ENCODE measurements at regions not wholly inside any gene's neighbourhood (a gene's known extent, or its start where the extent isn't known, plus 50 kb on each side); places are given as distances from the start of the nearest gene placed in this dataset.

DNA sequence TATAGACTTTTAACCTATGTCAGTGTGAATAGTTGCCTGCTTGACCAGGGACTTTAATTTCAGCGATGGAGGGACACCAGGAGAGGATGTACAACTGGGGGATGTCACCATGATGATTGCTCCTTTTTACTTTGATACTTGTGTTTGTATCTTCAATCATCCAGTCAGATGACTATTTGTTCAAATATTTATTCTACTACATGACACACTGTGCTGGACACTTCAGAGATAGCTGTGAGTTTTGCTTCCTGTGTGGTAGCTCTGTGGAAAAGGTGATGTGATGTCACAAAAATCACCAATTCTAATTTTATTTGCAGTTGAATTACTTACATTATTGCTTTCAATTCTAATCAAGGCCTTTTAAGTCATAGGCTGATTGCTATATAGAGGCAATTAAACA lies 62.7 kb upstream of the CREB5 start:
- Histone ChIP-seq H3K79me2 (ENCODE audit: control insufficient read depth in 1 of 2, insufficient read depth in 2 of 2, low read length in 2 of 2) (no peaks in the 10 kb centered on the region), H2AK5ac (ENCODE audit: low read depth, low read length) (no peak overlapping the region), H2BK12ac (ENCODE audit: low read depth, low read length) (no peak overlapping the region), H2AFZ (ENCODE audit: low read length) (no peak overlapping the region), H3K27ac (ENCODE audit: low read depth, low read length) (no peak overlapping the region), H4K8ac (ENCODE audit: extremely low read depth, insufficient read depth, low read length) (no peak overlapping the region), H3K23me2 (ENCODE audit: low read depth, low read length) (no peaks in the 10 kb centered on the region), H3K18ac (ENCODE audit: extremely low read depth, low read length) (no peak overlapping the region), H3K4me2 (ENCODE audit: insufficient read depth in 1 of 2, low read depth in 2 of 2, low read length in 2 of 2) (no peak overlapping the region), H2BK5ac (ENCODE audit: low read depth, low read length) (no peak overlapping the region), H3K4me1 (replicated peaks in 1 of 4; ENCODE audit: control insufficient read depth in 3 of 4, insufficient read depth in 4 of 4, low read length in 3 of 4) (peaks cover 0 to 2% (median 0%) of the 10 kb centered on the region in 4 experiments; a peak in 2 of 7 replicates), H3K36me3 (ENCODE audit: control insufficient read depth in 2 of 4, insufficient read depth in 4 of 4, low read length in 3 of 4) (no peaks in the 10 kb centered on the region), H4K91ac (replicated peaks; ENCODE audit: insufficient read length, low read length) (no peak overlapping the region), H2BK20ac (ENCODE audit: low read length) (no peak overlapping the region), H3K56ac (replicated peaks; ENCODE audit: insufficient read length, low read depth, low read length) (no peak overlapping the region), H3K23ac (ENCODE audit: insufficient read length) (no peak overlapping the region), H4K20me1 (replicated peaks in 1 of 2; ENCODE audit: control insufficient read depth in 1 of 2, insufficient read depth in 2 of 2, low read length in 2 of 2) (no peaks in the 10 kb centered on the region), H2BK120ac (replicated peaks; ENCODE audit: low read depth, low read length) (no peak overlapping the region), H3K79me1 (ENCODE audit: low read depth, low read length) (no peaks in the 10 kb centered on the region), H4K5ac (ENCODE audit: insufficient read length, low read depth, low read length) (no peak overlapping the region), H3K4me3 (ENCODE audit: extremely low read depth in 1 of 4, insufficient read depth in 2 of 4, low read depth in 3 of 4, low read length in 4 of 4) (no peak overlapping the region), H3K4ac (replicated peaks; ENCODE audit: insufficient read length, low read depth, low read length) (no peak overlapping the region), H3K9ac (replicated peaks in 1 of 4; ENCODE audit: extremely low read depth in 1 of 4, low read depth in 3 of 4, low read length in 3 of 4) (no peak overlapping the region), H3K14ac (ENCODE audit: insufficient read length) (no peak overlapping the region), H2BK15ac (ENCODE audit: low read length) (no peak overlapping the region), H3K9me3 (ENCODE audit: insufficient read depth in 2 of 2, low read depth in 1 of 2, low read length in 1 of 2) (0 out of 4 replicates have a peak, but pooled peaks cover 0 to 2% of the 10 kb centered on the region in 2 experiments), H3K27me3 (replicated peaks in 1 of 4; ENCODE audit: control insufficient read depth in 3 of 4, extremely low read depth in 1 of 4, insufficient read depth in 3 of 4, low read length in 3 of 4) (0 out of 7 replicates have a peak, but pooled peaks cover 0 to 2% (median 0%) of the 10 kb centered on the region in 4 experiments)
- 90% methylated on average over 1 of the region's 1 CpG; no CpG with 5 or more reads in 1 of the 2 experiments for WGBS, 2 experiments (ENCODE audit: extremely low coverage in 1 of 2, insufficient coverage in 1 of 2, insufficient read length in 1 of 2, insufficient replicate concordance in 2 of 2, low coverage in 1 of 2, low lambda C conversion rate in 2 of 2, missing lambda C conversion rate in 1 of 2)
- DNase-seq (ENCODE audit: low read depth in 1 of 2, low spot score in 2 of 2) = no peak
- no peak for FAIRE-seq
- POLR2A ChIA-PET (ENCODE audit: partially characterized antibody) = no interaction called here
- CTCF ChIA-PET (ENCODE audit: partially characterized antibody) = interaction anchor here (1.0 to 9.2 kb wide), 3 partner anchors 12 to 239 kb away, joined by 3 to 89 read pairs (median 4); no protein-coding TSS in a partner anchor
- no peak for TF ChIP-seq TAF1 (IDR thresholded peaks at IDR 0.05; ENCODE audit: low read depth, low read length)
- no peak for TF ChIP-seq TCF12 (IDR thresholded peaks at IDR 0.05; ENCODE audit: low read depth, low read length)
- TF ChIP-seq, protein P1, sequence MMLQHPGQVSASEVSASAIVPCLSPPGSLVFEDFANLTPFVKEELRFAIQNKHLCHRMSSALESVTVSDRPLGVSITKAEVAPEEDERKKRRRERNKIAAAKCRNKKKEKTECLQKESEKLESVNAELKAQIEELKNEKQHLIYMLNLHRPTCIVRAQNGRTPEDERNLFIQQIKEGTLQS (IDR thresholded peaks at IDR 0.05; ENCODE audit: insufficient read depth, low read depth, low read length) = no peak

All from H1 (cell line).